ENCODE measurements at regions not wholly inside any gene's neighbourhood (a gene's known extent, or its start where the extent isn't known, plus 50 kb on each side); places are given as distances from the start of the nearest gene placed in this dataset.
"Not testable (repeated sequence)": the region's sequence is repeated elsewhere in the genome, so short reads cannot be mapped to it uniquely, and the experiment has no call there.

- H3K27ac ChIP-seq = no peak overlapping the region
- H3K9me3 ChIP-seq = peaks cover 0 to 13% of the 10 kb centered on the region in 2 donors
- H3K4me1 ChIP-seq = no peaks in the 10 kb centered on the region
- no peaks in the 10 kb centered on the region for H3K27me3 ChIP-seq
- no peak for TF ChIP-seq CTCF (IDR thresholded peaks at IDR 0.05)
- no peak for DNase-seq (ENCODE audit: low spot score)
- no peak overlapping the region for H3K4me3 ChIP-seq
- H3K36me3 ChIP-seq = no peaks in the 10 kb centered on the region
Observed at GRCh38 chr1:4256351-4256750, 356.3 kb upstream of the C1orf174 start.

GRCh38 chr1:4258146-4258777 lies 358.2 kb upstream of the C1orf174 start:
- not testable (repeated sequence) for H3K4me1 ChIP-seq; H3K27ac ChIP-seq; H3K27me3 ChIP-seq; H3K36me3 ChIP-seq; DNase-seq (ENCODE audit: low spot score); H3K4me3 ChIP-seq
- peaks cover 0 to 13% of the 10 kb centered on the region in 2 donors for H3K9me3 ChIP-seq

- DNase-seq (ENCODE audit: low spot score) = no peak
- no peak for TF ChIP-seq CTCF (IDR thresholded peaks at IDR 0.05)
- H3K4me3 ChIP-seq = no peak overlapping the region
Observed at GRCh38 chr1:4261327-4261726, 361.3 kb upstream of the C1orf174 start.

GRCh38 chr1:4262665-4263064 lies 362.6 kb upstream of the C1orf174 start:
- H3K36me3 ChIP-seq = no peaks in the 10 kb centered on the region
- no peak overlapping the region for H3K4me3 ChIP-seq
- DNase-seq (ENCODE audit: low spot score) = no peak
- H3K27ac ChIP-seq = no peak overlapping the region
- H3K9me3 ChIP-seq = peaks cover 0 to 12% of the 10 kb centered on the region in 2 donors
- no peaks in the 10 kb centered on the region for H3K27me3 ChIP-seq
- no peak for TF ChIP-seq CTCF (IDR thresholded peaks at IDR 0.05)
- H3K4me1 ChIP-seq = no peaks in the 10 kb centered on the region

More at GRCh38 chr1:4261327-4261726, 361.3 kb upstream of the C1orf174 start:
- Histone ChIP-seq H3K9me3 (peaks cover 0 to 13% of the 10 kb centered on the region in 2 donors), H3K36me3 (no peaks in the 10 kb centered on the region), H3K27me3 (no peaks in the 10 kb centered on the region), H3K27ac (no peak overlapping the region), H3K4me1 (no peaks in the 10 kb centered on the region)

- H3K36me3 ChIP-seq = no peaks in the 10 kb centered on the region
- no peak overlapping the region for H3K4me3 ChIP-seq
- H3K9me3 ChIP-seq = peaks cover 0 to 2% of the 10 kb centered on the region in 2 donors
- H3K27ac ChIP-seq = no peak overlapping the region
- no peaks in the 10 kb centered on the region for H3K4me1 ChIP-seq
- DNase-seq (ENCODE audit: low spot score) = no peak
- no peaks in the 10 kb centered on the region for H3K27me3 ChIP-seq
- TF ChIP-seq CTCF (IDR thresholded peaks at IDR 0.05) = no peak
Observed at GRCh38 chr1:4263699-4264098, 363.6 kb upstream of the C1orf174 start.

GRCh38 chr1:4265836-4266235 lies 365.8 kb upstream of the C1orf174 start:
- no peak overlapping the region for H3K27ac ChIP-seq
- no peaks in the 10 kb centered on the region for H3K27me3 ChIP-seq
- H3K4me3 ChIP-seq = no peak overlapping the region
- H3K4me1 ChIP-seq = no peaks in the 10 kb centered on the region
- H3K9me3 ChIP-seq = no peaks in the 10 kb centered on the region
- no peak for TF ChIP-seq CTCF (IDR thresholded peaks at IDR 0.05)
- DNase-seq (ENCODE audit: low spot score) = no peak
- H3K36me3 ChIP-seq = no peaks in the 10 kb centered on the region
